GM23338 (cell line): ENCODE measurements at regions not wholly inside any gene's neighbourhood (a gene's known extent, or its start where the extent isn't known, plus 50 kb on each side); places are given as distances from the start of the nearest gene placed in this dataset.

Experiments used
- CREB1 ChIP-seq: fragments of 250-450 bp; sonication (Bioruptor Pico); IDR thresholded peaks from 2 replicates; pipeline ENCODE4 v1.5.0; 2020; ENCODE audit warnings: low read depth, mild to moderate bottlenecking, moderate library complexity
- CTCF ChIP-seq, 2 experiments: fragments of 200-600 bp in 1 of 2; sonication (generic) in 1 of 2; conservative IDR thresholded peaks; 2 replicates each; pipeline versions ENCODE4 v1.5.1 to v1.6.1; 2016 to 2017; ENCODE audit warnings: antibody characterized with exemption in 2 of 2, low read depth in 2 of 2, mild to moderate bottlenecking in 2 of 2, moderate library complexity in 1 of 2
- ETS1 ChIP-seq: IDR thresholded peaks from 2 replicates; pipeline ENCODE4 v1.6.1; 2016; ENCODE audit warnings: antibody characterized with exemption
- EZH2 ChIP-seq: fragments of 200-600 bp; sonication (generic); IDR thresholded peaks from one replicate; pipeline ENCODE4 v1.8.0; 2017; ENCODE audit warnings: antibody characterized with exemption, mild to moderate bottlenecking, low read depth; ENCODE audit not compliant: unreplicated experiment
- EZH2phosphoT487 ChIP-seq: fragments of 200-600 bp; sonication (generic); IDR thresholded peaks from one replicate; pipeline ENCODE4 v1.8.1; 2018; ENCODE audit warnings: antibody characterized with exemption; ENCODE audit not compliant: unreplicated experiment
- JUNB ChIP-seq: IDR thresholded peaks from one replicate; pipeline ENCODE4 v1.6.1; 2016; ENCODE audit warnings: antibody characterized with exemption; ENCODE audit not compliant: unreplicated experiment
- NANOG ChIP-seq: IDR thresholded peaks from 2 replicates; pipeline ENCODE4 v1.6.1; 2016; ENCODE audit warnings: antibody characterized with exemption, borderline replicate concordance
- POLR2AphosphoS5 ChIP-seq: IDR thresholded peaks from 2 replicates; pipeline ENCODE4 v1.6.1; 2016; ENCODE audit warnings: antibody characterized with exemption, low read depth
- STAT1 ChIP-seq: IDR thresholded peaks from one replicate; pipeline ENCODE4 v1.6.1; 2016; ENCODE audit warnings: antibody characterized with exemption; ENCODE audit not compliant: unreplicated experiment
- ZNF114 ChIP-seq: fragments of 250-450 bp; sonication (Bioruptor Pico); IDR thresholded peaks from 2 replicates; pipeline ENCODE4 v1.5.0; 2020; ENCODE audit warnings: mild to moderate bottlenecking, moderate library complexity
- ZNF331 ChIP-seq: fragments of 250-450 bp; sonication (Bioruptor Pico); IDR thresholded peaks from 2 replicates; pipeline ENCODE4 v1.5.0; 2020; ENCODE audit warnings: low read depth, mild to moderate bottlenecking, moderate library complexity
- TF ChIP-seq, protein P1 (sequence below): fragments of 250-450 bp; sonication (Bioruptor Pico); IDR thresholded peaks from 2 replicates; pipeline ENCODE4 v1.5.0; 2020; ENCODE audit warnings: mild to moderate bottlenecking, moderate library complexity

GRCh38 chr7:136526408-136527105, 341.9 kb upstream of the CHRM2 start (continued):
- TF ChIP-seq, protein P1, sequence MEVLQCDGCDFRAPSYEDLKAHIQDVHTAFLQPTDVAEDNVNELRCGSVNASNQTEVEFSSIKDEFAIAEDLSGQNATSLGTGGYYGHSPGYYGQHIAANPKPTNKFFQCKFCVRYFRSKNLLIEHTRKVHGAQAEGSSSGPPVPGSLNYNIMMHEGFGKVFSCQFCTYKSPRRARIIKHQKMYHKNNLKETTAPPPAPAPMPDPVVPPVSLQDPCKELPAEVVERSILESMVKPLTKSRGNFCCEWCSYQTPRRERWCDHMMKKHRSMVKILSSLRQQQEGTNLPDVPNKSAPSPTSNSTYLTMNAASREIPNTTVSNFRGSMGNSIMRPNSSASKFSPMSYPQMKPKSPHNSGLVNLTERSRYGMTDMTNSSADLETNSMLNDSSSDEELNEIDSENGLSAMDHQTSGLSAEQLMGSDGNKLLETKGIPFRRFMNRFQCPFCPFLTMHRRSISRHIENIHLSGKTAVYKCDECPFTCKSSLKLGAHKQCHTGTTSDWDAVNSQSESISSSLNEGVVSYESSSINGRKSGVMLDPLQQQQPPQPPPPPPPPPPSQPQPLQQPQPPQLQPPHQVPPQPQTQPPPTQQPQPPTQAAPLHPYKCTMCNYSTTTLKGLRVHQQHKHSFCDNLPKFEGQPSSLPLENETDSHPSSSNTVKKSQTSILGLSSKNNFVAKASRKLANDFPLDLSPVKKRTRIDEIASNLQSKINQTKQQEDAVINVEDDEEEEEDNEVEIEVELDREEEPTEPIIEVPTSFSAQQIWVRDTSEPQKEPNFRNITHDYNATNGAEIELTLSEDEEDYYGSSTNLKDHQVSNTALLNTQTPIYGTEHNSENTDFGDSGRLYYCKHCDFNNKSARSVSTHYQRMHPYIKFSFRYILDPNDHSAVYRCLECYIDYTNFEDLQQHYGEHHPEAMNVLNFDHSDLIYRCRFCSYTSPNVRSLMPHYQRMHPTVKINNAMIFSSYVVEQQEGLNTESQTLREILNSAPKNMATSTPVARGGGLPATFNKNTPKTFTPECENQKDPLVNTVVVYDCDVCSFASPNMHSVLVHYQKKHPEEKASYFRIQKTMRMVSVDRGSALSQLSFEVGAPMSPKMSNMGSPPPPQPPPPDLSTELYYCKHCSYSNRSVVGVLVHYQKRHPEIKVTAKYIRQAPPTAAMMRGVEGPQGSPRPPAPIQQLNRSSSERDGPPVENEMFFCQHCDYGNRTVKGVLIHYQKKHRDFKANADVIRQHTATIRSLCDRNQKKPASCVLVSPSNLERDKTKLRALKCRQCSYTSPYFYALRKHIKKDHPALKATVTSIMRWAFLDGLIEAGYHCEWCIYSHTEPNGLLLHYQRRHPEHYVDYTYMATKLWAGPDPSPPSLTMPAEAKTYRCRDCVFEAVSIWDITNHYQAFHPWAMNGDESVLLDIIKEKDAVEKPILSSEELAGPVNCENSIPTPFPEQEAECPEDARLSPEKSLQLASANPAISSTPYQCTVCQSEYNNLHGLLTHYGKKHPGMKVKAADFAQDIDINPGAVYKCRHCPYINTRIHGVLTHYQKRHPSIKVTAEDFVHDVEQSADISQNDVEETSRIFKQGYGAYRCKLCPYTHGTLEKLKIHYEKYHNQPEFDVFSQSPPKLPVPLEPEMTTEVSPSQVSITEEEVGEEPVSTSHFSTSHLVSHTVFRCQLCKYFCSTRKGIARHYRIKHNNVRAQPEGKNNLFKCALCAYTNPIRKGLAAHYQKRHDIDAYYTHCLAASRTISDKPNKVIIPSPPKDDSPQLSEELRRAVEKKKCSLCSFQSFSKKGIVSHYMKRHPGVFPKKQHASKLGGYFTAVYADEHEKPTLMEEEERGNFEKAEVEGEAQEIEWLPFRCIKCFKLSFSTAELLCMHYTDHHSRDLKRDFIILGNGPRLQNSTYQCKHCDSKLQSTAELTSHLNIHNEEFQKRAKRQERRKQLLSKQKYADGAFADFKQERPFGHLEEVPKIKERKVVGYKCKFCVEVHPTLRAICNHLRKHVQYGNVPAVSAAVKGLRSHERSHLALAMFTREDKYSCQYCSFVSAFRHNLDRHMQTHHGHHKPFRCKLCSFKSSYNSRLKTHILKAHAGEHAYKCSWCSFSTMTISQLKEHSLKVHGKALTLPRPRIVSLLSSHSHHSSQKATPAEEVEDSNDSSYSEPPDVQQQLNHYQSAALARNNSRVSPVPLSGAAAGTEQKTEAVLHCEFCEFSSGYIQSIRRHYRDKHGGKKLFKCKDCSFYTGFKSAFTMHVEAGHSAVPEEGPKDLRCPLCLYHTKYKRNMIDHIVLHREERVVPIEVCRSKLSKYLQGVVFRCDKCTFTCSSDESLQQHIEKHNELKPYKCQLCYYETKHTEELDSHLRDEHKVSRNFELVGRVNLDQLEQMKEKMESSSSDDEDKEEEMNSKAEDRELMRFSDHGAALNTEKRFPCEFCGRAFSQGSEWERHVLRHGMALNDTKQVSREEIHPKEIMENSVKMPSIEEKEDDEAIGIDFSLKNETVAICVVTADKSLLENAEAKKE (CRISPR knock-in tag) = no peak
- TF ChIP-seq CTCF (conservative IDR thresholded peaks at IDR 0.05; ENCODE audit: low read depth in 2 of 2) (no peak), POLR2AphosphoS5 (no peak), EZH2 (no peak), NANOG (no peak), JUNB (no peak), ZNF114 (no peak), EZH2phosphoT487 (no peak), ZNF331 (CRISPR knock-in tag) (no peak), CREB1 (CRISPR knock-in tag) (no peak), ETS1 (no peak), STAT1 (no peak)
